ENCODE measurements at regions not wholly inside any gene's neighbourhood (a gene's known extent, or its start where the extent isn't known, plus 50 kb on each side); places are given as distances from the start of the nearest gene placed in this dataset.

DNA sequence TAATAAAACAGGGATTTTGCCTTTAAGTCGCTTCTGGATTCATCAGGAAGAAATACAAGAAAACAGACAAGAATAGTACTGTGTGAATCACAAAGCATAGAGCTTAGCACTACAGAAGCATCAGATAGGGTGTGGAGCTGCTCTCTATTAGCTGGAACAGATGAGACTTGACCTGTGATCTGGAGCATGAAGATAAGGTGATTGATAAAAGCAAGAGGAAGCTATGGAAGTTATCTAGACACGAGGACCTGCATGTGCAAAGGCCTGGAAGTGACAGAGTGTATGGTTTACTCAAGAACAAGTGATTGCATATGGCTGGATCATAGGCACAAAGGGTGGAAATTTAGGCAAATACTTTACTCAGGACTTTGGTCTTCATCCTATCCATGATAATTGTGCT lies 112.9 kb upstream of the MLIP start:
- TF ChIP-seq, protein P1, sequence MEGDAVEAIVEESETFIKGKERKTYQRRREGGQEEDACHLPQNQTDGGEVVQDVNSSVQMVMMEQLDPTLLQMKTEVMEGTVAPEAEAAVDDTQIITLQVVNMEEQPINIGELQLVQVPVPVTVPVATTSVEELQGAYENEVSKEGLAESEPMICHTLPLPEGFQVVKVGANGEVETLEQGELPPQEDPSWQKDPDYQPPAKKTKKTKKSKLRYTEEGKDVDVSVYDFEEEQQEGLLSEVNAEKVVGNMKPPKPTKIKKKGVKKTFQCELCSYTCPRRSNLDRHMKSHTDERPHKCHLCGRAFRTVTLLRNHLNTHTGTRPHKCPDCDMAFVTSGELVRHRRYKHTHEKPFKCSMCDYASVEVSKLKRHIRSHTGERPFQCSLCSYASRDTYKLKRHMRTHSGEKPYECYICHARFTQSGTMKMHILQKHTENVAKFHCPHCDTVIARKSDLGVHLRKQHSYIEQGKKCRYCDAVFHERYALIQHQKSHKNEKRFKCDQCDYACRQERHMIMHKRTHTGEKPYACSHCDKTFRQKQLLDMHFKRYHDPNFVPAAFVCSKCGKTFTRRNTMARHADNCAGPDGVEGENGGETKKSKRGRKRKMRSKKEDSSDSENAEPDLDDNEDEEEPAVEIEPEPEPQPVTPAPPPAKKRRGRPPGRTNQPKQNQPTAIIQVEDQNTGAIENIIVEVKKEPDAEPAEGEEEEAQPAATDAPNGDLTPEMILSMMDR (IDR thresholded peaks at IDR 0.05; ENCODE audit: borderline replicate concordance, extremely low read depth, low read length, poor library complexity, severe bottlenecking), result no peak
- no peak for TF ChIP-seq EZH2 (IDR thresholded peaks at IDR 0.05; ENCODE audit: borderline replicate concordance, low read depth, low read length, severe bottlenecking)

Data from DND-41 (cell line).